Common myeloid progenitor, CD34-positive (primary cell): ENCODE measurements at regions not wholly inside any gene's neighbourhood (a gene's known extent, or its start where the extent isn't known, plus 50 kb on each side); places are given as distances from the start of the nearest gene placed in this dataset.

Source experiments
- CTCF ChIA-PET: fragments of 350-600 bp; sonication (Branson Sonifier 250); formaldehyde crosslinking; loops from one replicate; lab custom pipeline; 2021; ENCODE audit warnings: antibody characterized with exemption; lab: Charles Lee
- POLR2A ChIA-PET: fragments of 350-600 bp; sonication (Branson Sonifier 250); formaldehyde crosslinking; loops from one replicate; lab custom pipeline; 2021; ENCODE audit warnings: antibody characterized with exemption; lab: Charles Lee
- DNase-seq, 3 donors: peaks; one replicate each; pipeline versions ENCODE4 v3.0.0 to v3.0.0-alpha.2; 2013
- H3K27ac ChIP-seq, 2 experiments: 1 replicate in 1 of 2; 2 replicates in 1 of 2; pipeline ENCODE4 v1.7.0; 2013; ENCODE audit warnings: inconsistent platforms in 2 of 2, low read length in 2 of 2, mild to moderate bottlenecking in 2 of 2, low read depth in 1 of 2, moderate library complexity in 1 of 2; ENCODE audit not compliant: severe bottlenecking in 2 of 2, insufficient read depth in 1 of 2, poor library complexity in 1 of 2
- H3K27me3 ChIP-seq, 5 experiments: replicated peaks in 2 of 5; 1 replicate in 3 of 5; 2 replicates in 2 of 5; pipeline versions ENCODE4 v1.6.1 to v1.7.0; 2013; ENCODE audit warnings: low read length in 4 of 5, mild to moderate bottlenecking in 2 of 5, moderate library complexity in 2 of 5, inconsistent platforms in 1 of 5; ENCODE audit not compliant: insufficient read depth in 5 of 5, control insufficient read depth in 4 of 5
- H3K36me3 ChIP-seq, 4 experiments: 1 replicate in 2 of 4; 2 replicates in 2 of 4; pipeline versions ENCODE4 v1.6.1 to v1.7.0; 2013; ENCODE audit warnings: low read length in 3 of 4, control low read depth in 1 of 4, mild to moderate bottlenecking in 1 of 4; ENCODE audit not compliant: control insufficient read depth in 4 of 4, insufficient read depth in 4 of 4
- H3K4me1 ChIP-seq, 4 experiments: 1 replicate in 3 of 4; 2 replicates in 1 of 4; pipeline versions ENCODE4 v1.6.1 to v1.7.1; 2013; ENCODE audit warnings: low read length in 3 of 4, mild to moderate bottlenecking in 3 of 4, control low read depth in 1 of 4, inconsistent platforms in 1 of 4, moderate library complexity in 1 of 4; ENCODE audit not compliant: control insufficient read depth in 4 of 4, insufficient read depth in 4 of 4; ENCODE audit errors: control extremely low read depth in 1 of 4
- H3K4me3 ChIP-seq, 7 experiments: 1 replicate in 4 of 7; 2 replicates in 3 of 7; pipeline versions ENCODE4 v1.5.1 to v1.7.0; 2013; ENCODE audit warnings: mild to moderate bottlenecking in 7 of 7, low read length in 6 of 7, moderate library complexity in 6 of 7, inconsistent platforms in 2 of 7, low read depth in 2 of 7, control low read depth in 1 of 7; ENCODE audit not compliant: insufficient read depth in 4 of 7, control insufficient read depth in 1 of 7; ENCODE audit errors: extremely low read depth in 1 of 7
- H3K9me3 ChIP-seq, 5 experiments: 1 replicate in 4 of 5; 2 replicates in 1 of 5; pipeline versions ENCODE4 v1.6.1 to v1.7.1; 2013; ENCODE audit warnings: low read length in 4 of 5, mild to moderate bottlenecking in 2 of 5, inconsistent platforms in 1 of 5, low read depth in 1 of 5, moderate library complexity in 1 of 5; ENCODE audit not compliant: control insufficient read depth in 4 of 5, insufficient read depth in 2 of 5; ENCODE audit errors: control extremely low read depth in 1 of 5
- WGBS: methylation state at CpG from one replicate; pipeline ENCODE4 v1.1.5; 2013; ENCODE audit not compliant: insufficient coverage; 5-methylcytosine and 5-hydroxymethylcytosine counted together

DNA sequence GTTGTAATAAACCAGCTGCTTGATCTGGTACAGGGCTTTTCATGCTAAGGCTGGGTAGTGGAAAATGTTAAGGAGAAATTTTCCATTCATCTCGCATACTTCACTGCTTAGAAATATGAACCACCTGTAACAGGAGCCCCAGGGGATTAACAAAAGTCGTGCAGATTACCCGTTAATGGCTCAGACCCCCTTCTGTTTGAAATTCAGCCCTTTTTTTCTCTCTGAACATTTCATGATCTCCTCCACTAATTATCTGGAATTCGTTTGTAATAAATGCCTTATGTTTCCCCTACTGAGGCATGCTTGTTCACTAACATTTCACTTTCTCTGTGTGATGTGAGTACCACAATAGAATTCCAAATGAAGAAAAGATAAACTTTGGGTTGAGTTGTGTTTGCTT lies 336.4 kb upstream of the HSF2 start:
- CTCF ChIA-PET: no interaction called here
- POLR2A ChIA-PET: no interaction called here

DNA sequence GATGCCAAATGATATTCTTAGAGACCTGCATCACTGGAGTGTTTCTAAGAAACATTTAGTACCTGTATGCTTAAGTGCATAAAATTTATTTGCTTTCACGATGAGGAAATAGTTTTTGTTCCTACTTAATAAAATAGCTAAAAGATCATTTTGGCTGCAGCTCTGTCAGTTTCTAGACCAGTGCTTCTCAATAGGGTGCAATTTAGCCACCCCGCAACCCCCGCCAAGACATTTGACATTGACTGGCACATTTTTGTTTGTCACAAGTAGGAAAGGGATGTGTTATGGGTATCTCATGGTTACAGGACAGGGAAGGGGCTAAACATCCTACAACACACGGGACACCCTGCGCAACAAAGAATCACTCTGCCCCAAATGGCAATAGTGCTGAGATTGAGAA lies 335.7 kb upstream of the HSF2 start:
- no peaks in the 10 kb centered on the region for H3K27me3 ChIP-seq
- H3K9me3 ChIP-seq: no peaks in the 10 kb centered on the region
- H3K36me3 ChIP-seq: no peaks in the 10 kb centered on the region
- H3K27ac ChIP-seq: no peak overlapping the region
- CTCF ChIA-PET: no interaction called here
- H3K4me3 ChIP-seq: no peak overlapping the region
- POLR2A ChIA-PET: no interaction called here
- no peaks in the 10 kb centered on the region for H3K4me1 ChIP-seq
- 80% methylated on average over 1 of the region's 5 CpGs for WGBS
- DNase-seq: no peak

More for the DNA sequence above, 336.4 kb upstream of the HSF2 start:
- Histone ChIP-seq H3K4me1 (no peaks in the 10 kb centered on the region), H3K9me3 (no peaks in the 10 kb centered on the region), H3K27ac (no peak overlapping the region), H3K27me3 (no peaks in the 10 kb centered on the region), H3K36me3 (no peaks in the 10 kb centered on the region), H3K4me3 (no peak overlapping the region)
- no peak for DNase-seq
- 100% methylated on average over 2 of the region's 4 CpGs for WGBS

DNA sequence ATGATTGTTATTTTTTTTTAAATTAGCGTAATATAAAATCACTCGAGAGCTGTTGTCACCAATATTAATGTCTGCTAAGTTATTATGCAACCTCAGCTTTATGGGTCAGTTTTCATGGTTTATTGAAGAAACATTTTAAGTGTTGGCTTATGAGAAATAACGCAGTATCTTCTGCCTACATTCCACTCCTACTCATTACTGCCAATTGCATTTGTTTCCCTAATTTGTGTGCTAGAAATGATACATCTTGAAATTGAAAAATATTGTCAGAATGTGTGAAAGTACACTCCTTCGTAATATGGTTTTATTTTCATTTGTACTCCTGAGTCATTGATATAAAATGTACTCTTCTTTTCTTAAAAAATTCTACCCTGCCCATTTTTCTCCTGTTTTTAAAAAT lies 333.3 kb upstream of the HSF2 start:
- Histone ChIP-seq H3K4me1 (no peaks in the 10 kb centered on the region), H3K4me3 (no peak overlapping the region), H3K27ac (no peak overlapping the region), H3K36me3 (no peaks in the 10 kb centered on the region), H3K27me3 (no peaks in the 10 kb centered on the region), H3K9me3 (no peaks in the 10 kb centered on the region)
- ChIA-PET CTCF (no interaction called here), POLR2A (no interaction called here)
- WGBS: no CpG with 5 or more reads among the region's 4 CpGs
- DNase-seq: no peak

DNA sequence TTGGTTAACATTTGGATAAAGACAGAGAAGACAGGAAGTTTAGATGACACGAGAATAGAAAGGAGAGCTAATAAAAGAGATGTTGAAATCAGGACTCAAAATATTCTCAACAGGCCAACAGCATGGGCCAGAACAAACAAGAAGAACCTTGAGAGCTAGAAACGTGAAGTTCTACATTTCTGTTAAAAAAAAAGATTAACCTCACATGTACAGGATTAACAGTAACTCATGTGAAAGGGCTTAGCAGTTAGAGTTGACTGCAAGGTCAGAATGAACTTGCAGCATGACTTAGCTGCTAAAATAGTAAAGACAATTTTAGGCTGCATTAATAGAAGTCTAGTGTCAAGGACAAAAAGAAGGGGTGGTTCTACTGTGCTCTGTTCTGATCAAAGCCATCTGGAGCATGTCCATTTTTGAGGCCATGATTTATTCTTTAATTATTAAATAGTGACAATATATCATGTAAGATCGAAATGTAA lies 331.1 kb upstream of the HSF2 start:
- Histone ChIP-seq H3K9me3 (no peaks in the 10 kb centered on the region), H3K27me3 (no peaks in the 10 kb centered on the region), H3K36me3 (no peaks in the 10 kb centered on the region), H3K4me1 (no peaks in the 10 kb centered on the region), H3K27ac (no peak overlapping the region), H3K4me3 (no peak overlapping the region)
- ChIA-PET POLR2A (no interaction called here), CTCF (no interaction called here)
- WGBS: 100% methylated on average over 1 of the region's 3 CpGs
- DNase-seq: no peak

DNA sequence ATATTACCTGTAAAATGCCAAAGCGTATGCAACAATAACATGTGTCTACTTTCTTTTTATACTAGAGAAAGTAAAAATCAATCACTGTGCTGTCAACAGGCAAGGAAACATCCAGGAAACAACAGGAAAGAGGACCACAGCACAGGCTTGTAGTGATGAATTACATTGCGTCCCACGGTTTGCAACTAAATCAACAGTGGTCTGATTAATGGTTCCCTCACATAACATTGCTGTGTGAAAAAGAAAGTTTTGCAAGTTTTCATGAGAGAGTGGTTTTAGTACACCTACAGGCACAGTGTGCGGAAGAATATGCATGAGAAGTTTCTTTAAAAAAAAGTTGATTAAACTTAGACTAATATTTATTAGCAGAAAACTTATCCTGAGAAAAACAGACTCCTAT lies 329.5 kb upstream of the HSF2 start:
- no peaks in the 10 kb centered on the region for H3K36me3 ChIP-seq
- H3K27me3 ChIP-seq: no peaks in the 10 kb centered on the region
- 20% methylated on average over 2 of the region's 4 CpGs for WGBS
- CTCF ChIA-PET: no interaction called here
- no peaks in the 10 kb centered on the region for H3K4me1 ChIP-seq
- DNase-seq: no peak
- no peak overlapping the region for H3K4me3 ChIP-seq
- POLR2A ChIA-PET: no interaction called here
- no peaks in the 10 kb centered on the region for H3K9me3 ChIP-seq
- H3K27ac ChIP-seq: no peak overlapping the region

DNA sequence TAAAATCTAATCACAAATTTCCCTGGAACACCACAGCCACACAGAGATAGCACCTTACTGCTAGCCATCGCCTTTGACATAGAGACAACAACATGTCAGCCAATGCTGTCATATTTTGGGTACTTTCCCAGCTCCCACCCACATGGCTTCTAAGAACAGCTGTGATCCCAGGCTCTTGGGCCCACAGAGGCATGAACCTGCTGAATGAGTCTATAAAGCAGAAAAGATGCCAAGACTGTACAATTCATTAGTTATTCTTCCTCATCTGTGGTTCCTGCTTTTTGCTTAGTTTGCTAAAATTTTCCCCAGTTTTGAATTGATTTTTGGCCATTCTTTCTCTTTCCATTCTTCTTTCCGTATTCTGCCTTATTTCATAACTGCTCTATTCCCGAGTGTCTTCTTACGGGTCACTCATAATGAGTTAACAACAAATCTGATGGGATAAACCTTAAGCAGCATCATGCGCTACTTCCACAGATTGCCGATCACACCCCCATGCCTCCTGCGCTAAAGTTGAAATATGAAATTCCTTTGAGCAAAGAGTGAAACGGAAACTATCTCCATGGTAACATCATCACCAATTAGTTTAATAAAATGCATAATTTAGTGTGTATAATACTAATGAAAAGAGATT lies 327.3 kb upstream of the HSF2 start:
- POLR2A ChIA-PET: no interaction called here
- 94% methylated on average over 3 of the region's 8 CpGs for WGBS
- no peaks in the 10 kb centered on the region for H3K36me3 ChIP-seq
- H3K4me1 ChIP-seq: no peaks in the 10 kb centered on the region
- H3K27me3 ChIP-seq: no peaks in the 10 kb centered on the region
- CTCF ChIA-PET: no interaction called here
- no peak overlapping the region for H3K4me3 ChIP-seq
- H3K27ac ChIP-seq: no peak overlapping the region
- DNase-seq: no peak
- no peaks in the 10 kb centered on the region for H3K9me3 ChIP-seq

DNA sequence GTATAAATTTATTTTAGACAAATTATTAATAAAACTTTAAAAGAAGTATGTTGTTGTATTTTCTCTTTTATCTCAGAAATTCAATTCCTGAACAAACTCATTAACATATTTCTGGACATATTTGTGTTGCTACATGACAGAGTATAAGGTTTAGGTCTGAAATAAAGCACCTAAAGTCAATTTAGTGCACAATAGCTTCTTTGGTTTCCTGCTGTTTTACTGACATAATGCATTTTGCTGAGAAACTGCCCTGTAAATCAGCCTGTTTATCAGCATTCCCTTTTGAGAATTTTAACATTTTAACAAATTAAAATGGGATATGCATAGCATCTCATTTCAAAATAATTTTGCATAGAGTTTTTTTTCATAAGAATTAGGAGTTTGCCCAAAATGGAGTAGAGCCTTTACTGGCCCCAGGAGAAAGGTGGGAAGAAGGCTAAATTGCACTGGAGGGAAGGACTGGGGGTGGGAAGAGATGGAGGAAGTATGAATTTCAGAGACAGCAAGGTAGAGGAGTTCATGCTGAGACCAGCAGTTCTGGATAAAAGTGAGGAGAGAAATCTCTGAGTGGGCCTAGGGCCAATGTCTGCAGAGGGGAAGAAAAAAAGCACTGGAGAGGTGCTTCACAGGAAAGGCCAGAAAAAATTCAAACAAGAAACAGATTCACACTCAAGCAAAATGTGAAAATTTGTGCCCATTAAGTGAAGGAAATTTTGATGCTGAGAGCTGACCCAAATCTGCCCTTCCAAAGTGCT lies 324.2 kb upstream of the HSF2 start:
- ChIA-PET POLR2A (no interaction called here), CTCF (no interaction called here)
- Histone ChIP-seq H3K4me3 (no peak overlapping the region), H3K27ac (no peak overlapping the region), H3K27me3 (no peaks in the 10 kb centered on the region), H3K9me3 (no peaks in the 10 kb centered on the region), H3K4me1 (no peaks in the 10 kb centered on the region), H3K36me3 (no peaks in the 10 kb centered on the region)
- no peak for DNase-seq
